PC-9 (cell line): ENCODE measurements at regions not wholly inside any gene's neighbourhood (a gene's known extent, or its start where the extent isn't known, plus 50 kb on each side); places are given as distances from the start of the nearest gene placed in this dataset.
"Not testable (repeated sequence)": the region's sequence is repeated elsewhere in the genome, so short reads cannot be mapped to it uniquely, and the experiment has no call there.

ENCODE experiments used
- CTCF ChIP-seq: fragments of 200-600 bp; sonication (generic); conservative IDR thresholded peaks from 2 replicates; pipeline ENCODE4 v1.6.1; 2017; ENCODE audit warnings: mixed run types, antibody characterized with exemption, mild to moderate bottlenecking, moderate library complexity
- EZH2 ChIP-seq: fragments of 200-600 bp; sonication (generic); IDR thresholded peaks from 2 replicates; pipeline ENCODE4 v1.8.0; 2017; ENCODE audit warnings: antibody characterized with exemption, low read depth

GRCh38 chr2:94797235-94797634 lies 74.0 kb upstream of the TEKT4 start:
- TF ChIP-seq CTCF: peak; percentile 85
- not testable (repeated sequence) for TF ChIP-seq EZH2
